NCI-H2081 (cell line): ENCODE measurements at regions not wholly inside any gene's neighbourhood (a gene's known extent, or its start where the extent isn't known, plus 50 kb on each side); places are given as distances from the start of the nearest gene placed in this dataset.

ENCODE experiments used
- DNase-seq, 2 experiments: peaks; one replicate each; lab custom pipeline; 2025; lab: John Stamatoyannopoulos, UW

GRCh38 chr19:33900817-33901216 lies 104.1 kb downstream of the KCTD15 start:
- no peak for DNase-seq

DNA sequence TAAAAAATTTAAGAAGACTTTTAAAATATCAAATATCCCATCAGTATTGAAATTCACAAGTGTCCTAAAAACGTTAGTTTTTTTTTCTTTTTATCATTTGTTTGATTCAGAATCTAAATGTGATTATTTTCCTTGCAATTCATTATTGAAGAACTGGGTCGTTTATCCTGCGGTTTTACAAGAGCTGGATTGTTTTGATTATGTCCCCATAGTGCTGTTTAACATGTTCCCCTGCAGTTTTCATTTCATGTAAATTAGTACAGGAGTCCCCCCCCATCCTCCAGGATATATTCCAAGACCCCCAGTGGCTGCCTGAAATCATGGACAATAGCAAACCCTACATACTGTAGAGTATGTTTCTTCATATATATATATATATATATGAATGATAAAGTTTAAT lies 105.7 kb downstream of the KCTD15 start:
- DNase-seq: no peak

DNA sequence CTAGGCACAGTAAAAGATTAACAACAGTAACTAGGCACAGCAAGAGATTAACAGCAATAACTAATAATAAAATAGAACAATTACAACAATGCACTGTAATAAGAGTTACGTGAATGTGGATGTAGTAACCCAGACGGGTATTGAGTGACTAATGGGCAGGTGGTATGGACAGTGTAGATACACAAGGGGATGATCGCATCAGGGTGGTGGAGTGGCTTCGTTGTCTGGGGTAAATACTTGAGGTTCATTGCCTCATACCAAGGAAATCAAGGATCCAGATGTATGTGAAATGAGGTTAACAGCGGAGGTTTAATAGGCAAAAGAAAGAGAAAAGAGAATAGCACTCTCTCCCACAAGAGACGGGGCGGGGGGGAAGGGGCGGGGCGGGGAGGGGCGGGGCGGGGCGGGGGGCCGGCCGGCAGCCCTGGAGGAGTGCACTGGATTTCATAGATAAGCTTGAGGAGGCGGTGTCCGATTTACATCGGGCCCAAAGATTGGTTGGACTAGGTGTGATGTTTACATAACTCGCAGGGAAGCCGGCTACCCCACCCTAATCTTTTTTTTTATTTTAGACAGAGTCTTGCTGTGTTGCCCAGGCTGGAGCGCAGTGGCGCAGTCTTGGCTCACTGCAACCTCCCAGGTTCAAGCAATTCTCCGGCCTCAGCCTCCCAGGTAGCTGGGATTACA lies 106.3 kb downstream of the KCTD15 start:
- DNase-seq: no peak

DNA sequence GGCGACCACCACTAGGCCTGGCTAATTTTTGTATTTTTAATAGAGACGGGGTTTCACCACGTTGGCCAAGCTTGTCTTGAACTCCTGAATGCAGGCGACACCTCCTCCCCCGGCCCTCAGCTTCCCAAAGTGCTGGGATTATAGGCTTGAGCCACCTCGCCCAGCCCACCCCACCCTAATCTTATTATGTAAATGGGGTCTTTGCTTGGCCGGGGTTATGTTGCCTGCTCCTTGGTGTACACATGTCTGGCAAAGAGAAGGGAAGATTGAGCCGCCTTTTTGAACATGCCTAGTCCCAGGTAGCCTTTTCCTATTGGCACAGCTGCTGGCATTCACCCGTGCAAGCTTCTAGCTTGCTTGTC lies 106.8 kb downstream of the KCTD15 start:
- no peak for DNase-seq

GRCh38 chr19:33904681-33905080 lies 108.0 kb downstream of the KCTD15 start:
- no peak for DNase-seq

DNA sequence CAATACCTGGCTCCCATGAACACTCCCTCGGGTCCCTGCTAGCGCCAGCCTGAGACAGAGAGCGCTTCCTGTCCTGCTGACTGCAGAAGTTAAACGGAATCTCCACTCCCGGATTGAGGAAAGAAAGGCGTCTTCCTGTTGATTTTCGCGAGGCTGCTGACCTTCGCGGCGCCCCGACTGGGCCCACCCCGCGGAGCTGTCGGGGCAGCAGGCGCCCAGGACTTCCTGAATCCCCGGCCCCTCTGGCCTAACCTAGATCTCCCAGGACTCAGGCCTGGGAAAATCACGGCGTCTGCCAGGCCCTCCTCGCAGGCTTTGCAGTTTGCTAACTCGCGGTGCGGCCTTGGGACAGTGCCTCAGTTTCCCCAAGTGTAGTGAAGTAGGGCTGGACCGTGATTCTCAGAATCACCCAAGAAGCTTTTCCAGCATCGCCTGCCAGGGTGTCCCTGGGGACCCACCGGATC lies 108.8 kb downstream of the KCTD15 start:
- no peak for DNase-seq

- DNase-seq: no peak
These were observed 109.4 kb downstream of the KCTD15 start for GRCh38 chr19:33905937-33906577.

DNA sequence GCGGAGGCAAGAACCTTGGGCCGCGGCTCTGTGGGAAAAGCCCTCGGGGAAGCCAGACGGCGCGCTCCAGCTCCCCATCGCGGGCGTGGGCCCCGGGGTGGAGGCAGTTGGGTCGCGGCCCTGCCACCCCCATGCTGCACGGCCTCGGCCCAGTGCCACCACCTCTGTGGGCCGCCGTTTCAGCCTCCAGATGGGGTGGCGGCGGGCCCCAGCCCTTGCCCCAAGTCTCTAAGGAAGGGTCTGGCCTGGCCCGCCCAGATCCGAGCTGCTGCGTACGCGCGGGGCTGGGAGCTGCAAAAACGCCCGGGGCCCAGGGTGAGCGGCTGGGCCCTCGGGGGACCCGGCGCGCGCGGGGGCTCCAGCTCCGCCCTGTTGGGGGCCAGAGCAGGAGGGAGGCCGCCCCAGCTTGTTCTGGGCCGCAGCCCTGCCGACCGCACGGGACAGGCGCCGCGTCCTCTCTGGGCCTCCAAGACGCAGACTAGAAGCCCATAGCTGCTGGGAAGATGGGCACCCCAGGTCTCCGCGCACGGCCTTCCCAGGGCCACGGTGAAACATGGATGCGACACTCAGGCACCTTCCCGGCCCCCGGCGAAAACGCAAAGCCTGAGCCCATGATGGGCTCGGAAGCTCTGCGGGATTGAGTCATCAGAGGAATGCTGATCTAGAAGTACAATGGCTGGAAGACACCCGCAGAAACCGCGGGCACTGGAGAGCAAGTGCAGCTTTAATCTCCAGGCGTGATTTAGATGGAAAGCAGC lies 110.1 kb downstream of the KCTD15 start:
- DNase-seq: no peak

- no peak for DNase-seq
These were observed 114.3 kb downstream of the KCTD15 start for GRCh38 chr19:33910922-33911321.

- no peak for DNase-seq
These were observed 117.9 kb downstream of the KCTD15 start for GRCh38 chr19:33914599-33914998.

DNA sequence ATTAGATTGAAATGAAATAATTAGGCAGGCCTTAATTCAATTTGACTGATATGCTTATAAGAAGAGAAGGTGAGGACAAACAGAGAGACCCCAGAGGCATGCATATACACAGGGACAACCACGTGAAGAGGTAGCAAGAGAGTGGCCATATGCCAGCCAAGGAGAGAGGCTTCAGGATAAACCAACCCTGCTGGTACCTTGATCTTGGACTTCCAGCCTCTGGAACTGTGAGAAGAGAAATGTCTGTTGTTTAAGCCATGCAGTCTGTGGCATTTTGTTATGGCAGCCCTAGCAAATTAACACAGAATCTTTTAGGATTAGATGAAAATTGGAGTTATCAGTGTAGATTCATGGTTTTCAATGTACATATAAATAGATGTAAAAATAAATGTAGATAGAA lies 120.1 kb downstream of the KCTD15 start:
- DNase-seq: no peak

DNA sequence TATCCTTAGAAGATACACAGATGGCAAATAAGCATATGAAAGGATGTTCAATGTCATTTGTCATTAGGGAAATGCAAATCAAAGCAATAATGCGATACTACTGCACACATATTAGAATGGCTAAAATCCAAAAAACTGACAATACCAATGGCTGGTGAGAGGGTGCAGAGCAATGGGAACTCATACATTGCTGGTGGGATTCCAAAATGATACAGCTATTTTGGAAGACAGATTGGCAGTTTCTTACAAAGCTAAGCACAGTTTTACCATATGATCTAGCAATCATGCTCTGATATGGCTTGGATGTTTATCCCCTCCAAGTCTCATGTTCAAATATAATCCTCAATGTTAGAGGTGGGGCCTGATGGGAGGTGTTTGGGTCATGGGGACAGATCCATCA lies 122.6 kb downstream of the KCTD15 start:
- no peak for DNase-seq

DNA sequence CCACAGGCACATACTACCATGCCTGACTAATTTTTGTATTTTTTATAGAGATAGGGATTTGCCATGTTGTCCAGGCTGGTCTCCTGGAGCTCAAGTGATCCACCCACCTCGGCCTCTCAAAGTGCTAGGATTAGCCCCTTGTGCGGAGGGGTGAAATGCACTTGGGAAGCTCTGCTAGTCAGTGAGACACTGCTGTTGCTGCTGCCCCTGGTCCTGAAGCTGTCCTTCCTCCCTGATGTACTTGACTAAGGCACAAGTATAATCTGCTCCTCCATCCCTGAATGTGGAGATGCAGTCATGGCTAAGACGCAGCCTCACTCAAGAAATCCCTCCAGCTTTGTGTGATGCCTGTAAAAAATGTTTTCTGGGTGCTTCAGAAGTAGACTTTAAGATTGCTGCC lies 124.5 kb downstream of the KCTD15 start:
- DNase-seq: no peak

DNA sequence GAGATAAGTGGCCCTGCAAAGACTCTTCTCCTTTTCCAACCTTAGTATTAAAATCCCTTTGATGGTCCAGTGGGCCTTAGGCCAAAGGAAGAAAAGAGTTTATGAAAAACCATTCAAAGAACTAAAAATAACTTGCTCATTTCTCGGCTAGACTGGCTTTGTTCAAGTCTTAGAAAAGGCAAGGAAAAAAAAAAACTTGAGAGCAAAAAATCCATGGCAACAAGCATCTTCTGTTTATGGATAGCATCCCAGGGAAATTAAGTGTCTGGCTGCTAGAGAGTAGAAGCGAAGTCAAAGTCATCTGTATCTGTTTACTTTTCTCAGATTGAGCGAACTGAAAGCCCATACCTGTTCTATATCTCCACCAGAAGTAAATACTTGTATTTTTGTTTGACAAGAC lies 129.6 kb downstream of the KCTD15 start:
- DNase-seq: no peak

DNA sequence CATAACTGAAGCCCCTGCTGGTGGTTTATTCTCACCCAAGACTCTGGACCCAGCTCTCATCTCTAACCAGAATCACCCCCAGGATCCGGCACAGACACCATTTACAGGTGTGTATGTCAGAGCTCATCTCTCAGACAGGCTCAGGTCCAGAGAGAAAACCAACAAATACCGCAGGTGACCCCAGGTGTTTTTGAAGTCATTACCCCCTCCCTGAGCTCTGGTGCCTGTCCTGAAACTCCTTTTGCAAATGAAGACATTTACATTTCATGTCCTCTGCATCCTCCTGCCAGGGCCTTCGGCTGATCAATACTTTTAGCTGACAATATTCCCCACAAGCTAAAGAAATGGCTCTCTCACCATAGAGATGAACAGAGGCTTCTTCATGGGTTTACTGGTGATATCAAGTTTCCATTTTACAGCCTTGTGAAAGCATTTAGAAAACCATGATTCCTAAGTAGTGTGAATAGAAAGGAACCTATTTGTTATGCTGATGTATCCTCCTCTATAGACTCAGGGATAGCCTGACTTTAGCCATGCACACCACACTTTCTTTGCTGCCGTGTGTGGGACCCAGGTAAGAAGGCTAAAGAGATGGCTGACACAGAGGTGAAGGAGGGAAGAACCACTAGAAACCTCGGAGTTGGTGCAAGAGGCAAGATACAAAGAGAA lies 131.3 kb downstream of the KCTD15 start:
- no peak for DNase-seq

GRCh38 chr19:33928458-33928950 lies 131.8 kb downstream of the KCTD15 start:
- DNase-seq: no peak

GRCh38 chr19:33933931-33934330 lies 137.3 kb downstream of the KCTD15 start:
- no peak for DNase-seq

DNA sequence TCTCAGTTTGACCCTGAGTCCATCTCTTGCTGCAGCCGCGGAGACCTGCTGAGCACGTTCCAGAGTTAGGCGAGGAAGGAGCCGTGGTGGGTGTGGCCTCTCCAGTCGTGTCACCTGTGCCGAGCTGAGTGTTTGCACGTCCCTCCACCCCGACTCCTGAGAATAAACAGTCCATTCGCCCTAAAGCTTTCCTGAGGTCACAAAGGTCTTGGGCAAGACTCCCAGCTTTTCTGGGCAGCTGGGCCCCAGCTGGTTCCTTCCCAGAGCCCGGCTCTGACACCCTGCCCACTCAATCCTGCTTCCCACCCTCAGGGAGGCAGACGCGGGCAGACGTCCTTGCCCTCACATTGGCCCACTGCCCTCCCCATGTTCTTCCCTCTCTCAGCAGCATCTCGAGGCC lies 142.2 kb downstream of the KCTD15 start:
- no peak for DNase-seq

DNA sequence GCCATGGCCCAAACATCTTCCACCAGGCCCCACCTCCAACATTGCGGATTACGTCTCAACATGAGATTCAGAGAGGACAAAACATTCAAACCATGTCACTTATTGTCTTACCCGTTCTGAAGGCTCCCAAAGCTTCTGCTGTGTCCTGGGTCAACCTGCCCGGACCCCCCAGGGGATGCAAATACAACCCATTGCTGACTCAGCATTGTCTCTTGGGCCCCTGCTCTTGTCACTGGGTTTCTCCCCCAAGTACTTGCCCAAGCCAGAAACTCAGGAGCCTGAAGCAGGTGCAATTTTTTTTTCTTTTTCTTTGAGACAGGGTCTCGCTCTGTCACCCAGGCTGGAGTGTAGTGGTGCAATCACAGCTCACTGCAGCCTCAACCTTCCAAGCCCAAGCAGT lies 144.5 kb downstream of the KCTD15 start:
- no peak for DNase-seq

DNA sequence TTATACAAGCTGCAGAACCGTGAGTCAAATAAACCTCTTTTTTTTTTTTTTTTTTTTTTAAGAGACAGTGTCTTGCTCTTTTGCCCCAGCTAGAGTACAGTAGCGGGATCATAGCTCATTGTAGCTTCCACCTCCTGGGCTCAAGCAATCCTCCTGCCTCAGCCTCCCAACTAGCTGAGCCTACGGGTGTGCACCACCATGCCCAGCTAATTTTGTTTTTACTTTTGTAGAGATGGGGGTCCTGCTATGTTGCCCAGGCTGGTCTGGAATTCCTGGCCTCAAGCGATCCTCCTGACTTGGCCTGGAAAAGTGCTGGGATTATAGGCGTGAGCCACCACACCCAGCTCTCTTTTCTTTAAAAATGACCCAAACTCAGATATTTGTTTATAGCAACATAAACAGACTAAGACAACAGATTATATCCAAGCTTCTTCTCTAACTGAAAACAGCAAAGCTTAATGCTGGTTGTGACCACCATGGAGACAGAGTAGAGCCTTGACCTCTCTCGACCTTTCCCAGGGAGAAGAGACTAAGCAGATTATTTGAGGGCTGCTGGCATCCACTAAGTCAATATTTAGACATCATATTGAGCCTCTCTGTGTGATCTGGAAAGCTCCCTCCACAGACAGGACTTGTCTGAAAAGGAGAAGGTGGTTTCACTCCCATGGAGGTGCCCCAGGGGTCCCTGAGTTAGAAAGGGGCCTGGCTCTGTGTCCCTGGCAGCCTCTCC lies 150.0 kb downstream of the KCTD15 start:
- DNase-seq: no peak

DNA sequence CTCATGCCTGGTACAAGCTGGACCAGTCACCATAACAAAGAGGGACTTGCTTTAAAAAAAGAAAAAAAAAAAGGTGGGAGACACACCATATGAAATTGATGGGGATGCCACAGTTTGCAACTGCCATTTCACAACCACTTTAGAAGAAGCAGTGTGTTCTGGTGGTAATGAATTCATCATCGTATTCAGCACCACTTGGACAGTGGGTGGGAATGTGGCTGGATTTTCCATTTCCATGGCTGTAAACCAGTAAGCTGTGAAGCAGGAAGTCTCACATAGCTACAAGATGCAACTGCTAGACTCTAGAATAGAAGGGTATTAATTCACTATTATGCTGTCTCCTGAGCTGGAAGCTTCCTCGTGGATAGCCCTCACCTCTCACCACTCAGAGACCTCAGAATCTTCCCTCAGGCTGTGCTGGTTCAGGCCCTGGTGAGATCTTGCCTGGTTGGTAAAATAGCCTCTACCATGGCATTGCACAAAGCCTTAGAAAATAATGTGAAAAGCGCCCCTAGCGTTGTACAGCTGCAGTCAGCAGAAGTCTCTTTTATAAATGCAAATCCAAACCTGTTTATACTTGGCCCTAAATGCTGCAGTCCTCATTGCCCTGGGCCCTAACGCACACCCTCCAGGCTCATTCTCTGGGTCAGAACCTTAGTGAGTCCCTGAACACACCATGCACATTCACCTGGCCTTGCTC lies 150.7 kb downstream of the KCTD15 start:
- DNase-seq: no peak
